Hepatocyte (in vitro differentiated cells): ENCODE measurements at regions not wholly inside any gene's neighbourhood (a gene's known extent, or its start where the extent isn't known, plus 50 kb on each side); places are given as distances from the start of the nearest gene placed in this dataset.

Experiments
- DNase-seq: peaks from one replicate; pipeline ENCODE4 v3.0.0-alpha.2; 2016; ENCODE audit warnings: low spot score
- H2AFZ ChIP-seq: fragments of 200-600 bp; sonication (generic); 2 replicates; pipeline ENCODE4 v1.6.0; 2016; ENCODE audit warnings: antibody characterized with exemption, mild to moderate bottlenecking
- H3K27ac ChIP-seq: fragments of 200-600 bp; sonication (generic); 2 replicates; pipeline ENCODE4 v1.5.1; 2016; ENCODE audit warnings: mild to moderate bottlenecking
- H3K27me3 ChIP-seq: fragments of 200-600 bp; sonication (generic); 2 replicates; pipeline ENCODE4 v1.6.1; 2016
- H3K36me3 ChIP-seq: fragments of 200-600 bp; sonication (generic); replicated peaks from 2 replicates; pipeline ENCODE4 v1.5.1; 2016; ENCODE audit warnings: low read depth; ENCODE audit not compliant: insufficient read depth
- H3K4me1 ChIP-seq: fragments of 200-600 bp; sonication (generic); 2 replicates; pipeline ENCODE4 v1.5.1; 2016; ENCODE audit warnings: mild to moderate bottlenecking, moderate library complexity; ENCODE audit not compliant: insufficient read depth
- H3K4me2 ChIP-seq: fragments of 200-600 bp; sonication (generic); 2 replicates; pipeline ENCODE4 v1.6.0; 2016
- H3K4me3 ChIP-seq: fragments of 200-600 bp; sonication (generic); 2 replicates; pipeline ENCODE4 v1.5.1; 2016; ENCODE audit warnings: mild to moderate bottlenecking
- H3K79me2 ChIP-seq: fragments of 200-600 bp; sonication (generic); 2 replicates; pipeline ENCODE4 v1.6.0; 2017; ENCODE audit warnings: mild to moderate bottlenecking
- H3K9me2 ChIP-seq: fragments of 200-600 bp; sonication (generic); replicated peaks from 2 replicates; pipeline ENCODE4 v1.6.0; 2017; ENCODE audit warnings: mild to moderate bottlenecking; ENCODE audit not compliant: insufficient read depth
- H3K9me3 ChIP-seq: fragments of 200-600 bp; sonication (generic); 2 replicates; pipeline ENCODE4 v1.5.1; 2016; ENCODE audit warnings: low read depth, mild to moderate bottlenecking
- H4K20me1 ChIP-seq: fragments of 200-600 bp; sonication (generic); 2 replicates; pipeline ENCODE4 v1.6.0; 2016; ENCODE audit warnings: mild to moderate bottlenecking; ENCODE audit not compliant: insufficient read depth, poor library complexity, severe bottlenecking
- EZH2 ChIP-seq: fragments of 200-600 bp; sonication (generic); IDR thresholded peaks from 2 replicates; pipeline ENCODE4 v1.6.1; 2016; ENCODE audit warnings: antibody characterized with exemption, mild to moderate bottlenecking, borderline replicate concordance
- EZH2phosphoT487 ChIP-seq: fragments of 200-600 bp; sonication (generic); IDR thresholded peaks from one replicate; pipeline ENCODE4 v1.6.1; 2018; ENCODE audit warnings: antibody characterized with exemption, mild to moderate bottlenecking, low read depth, moderate library complexity; ENCODE audit not compliant: unreplicated experiment, severe bottlenecking
- WGBS: methylation state at CpG from one replicate; pipeline ENCODE4 v1.1.6; 2016; ENCODE audit warnings: low lambda C conversion rate; ENCODE audit errors: missing lambda C conversion rate; 5-methylcytosine and 5-hydroxymethylcytosine counted together
- TF ChIP-seq, protein P1 (sequence below): fragments of 200-600 bp; sonication (generic); IDR thresholded peaks from 2 replicates; pipeline ENCODE4 v1.5.1; 2016; ENCODE audit warnings: antibody characterized with exemption, mild to moderate bottlenecking; ENCODE audit not compliant: poor library complexity

DNA sequence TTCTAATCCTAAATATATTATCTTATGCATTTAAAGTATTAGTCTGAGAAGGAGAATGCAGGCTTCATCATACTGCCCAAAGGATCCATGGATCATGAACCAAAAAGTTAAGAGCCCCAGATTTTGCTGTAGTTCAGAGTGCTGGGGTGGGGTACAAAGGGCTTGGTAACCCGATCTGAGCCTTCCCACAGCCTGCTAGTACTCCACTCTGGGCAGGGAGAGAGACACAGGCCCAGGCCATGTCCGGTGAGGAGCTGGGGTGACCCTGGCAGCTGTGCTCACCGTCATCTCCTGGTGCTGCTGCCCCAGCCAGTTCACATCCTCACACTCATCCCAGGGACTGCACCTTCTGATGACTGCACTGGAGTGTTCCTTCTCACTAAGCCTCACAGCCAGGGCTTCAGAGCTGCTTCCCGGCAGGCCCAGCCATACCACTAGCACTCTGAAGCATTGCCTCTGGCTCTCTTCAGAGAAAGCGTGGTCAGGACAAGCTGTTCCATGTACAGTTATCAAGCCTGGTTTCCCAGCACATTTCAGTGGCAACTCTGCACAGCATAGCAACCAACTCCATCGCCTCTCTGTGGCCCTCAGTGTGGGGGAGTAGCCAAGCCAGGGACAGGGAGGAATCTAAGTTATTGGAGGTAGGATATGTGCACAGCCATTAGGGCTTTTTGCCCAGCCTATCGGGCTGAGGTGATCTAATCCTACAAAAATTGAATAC is 189.0 kb upstream of the CTAGE1 start:
- no peak overlapping the region for H3K4me2 ChIP-seq
- peak overlapping the region; percentile 68 for H3K27ac ChIP-seq
- no peaks in the 10 kb centered on the region for H3K27me3 ChIP-seq
- TF ChIP-seq EZH2: no peak
- TF ChIP-seq, protein P1, sequence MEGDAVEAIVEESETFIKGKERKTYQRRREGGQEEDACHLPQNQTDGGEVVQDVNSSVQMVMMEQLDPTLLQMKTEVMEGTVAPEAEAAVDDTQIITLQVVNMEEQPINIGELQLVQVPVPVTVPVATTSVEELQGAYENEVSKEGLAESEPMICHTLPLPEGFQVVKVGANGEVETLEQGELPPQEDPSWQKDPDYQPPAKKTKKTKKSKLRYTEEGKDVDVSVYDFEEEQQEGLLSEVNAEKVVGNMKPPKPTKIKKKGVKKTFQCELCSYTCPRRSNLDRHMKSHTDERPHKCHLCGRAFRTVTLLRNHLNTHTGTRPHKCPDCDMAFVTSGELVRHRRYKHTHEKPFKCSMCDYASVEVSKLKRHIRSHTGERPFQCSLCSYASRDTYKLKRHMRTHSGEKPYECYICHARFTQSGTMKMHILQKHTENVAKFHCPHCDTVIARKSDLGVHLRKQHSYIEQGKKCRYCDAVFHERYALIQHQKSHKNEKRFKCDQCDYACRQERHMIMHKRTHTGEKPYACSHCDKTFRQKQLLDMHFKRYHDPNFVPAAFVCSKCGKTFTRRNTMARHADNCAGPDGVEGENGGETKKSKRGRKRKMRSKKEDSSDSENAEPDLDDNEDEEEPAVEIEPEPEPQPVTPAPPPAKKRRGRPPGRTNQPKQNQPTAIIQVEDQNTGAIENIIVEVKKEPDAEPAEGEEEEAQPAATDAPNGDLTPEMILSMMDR: no peak
- no peak for TF ChIP-seq EZH2phosphoT487
- no peaks in the 10 kb centered on the region for H3K9me3 ChIP-seq
- no peaks in the 10 kb centered on the region for H4K20me1 ChIP-seq
- H3K4me3 ChIP-seq: no peak overlapping the region
- no peaks in the 10 kb centered on the region for H3K9me2 ChIP-seq
- H3K36me3 ChIP-seq: no peaks in the 10 kb centered on the region
- peak; percentile 52 for DNase-seq
- WGBS: 83% methylated on average over 7 of the region's 7 CpGs
- no peaks in the 10 kb centered on the region for H3K79me2 ChIP-seq
- no peaks in the 10 kb centered on the region for H3K4me1 ChIP-seq
- no peak overlapping the region for H2AFZ ChIP-seq

DNA sequence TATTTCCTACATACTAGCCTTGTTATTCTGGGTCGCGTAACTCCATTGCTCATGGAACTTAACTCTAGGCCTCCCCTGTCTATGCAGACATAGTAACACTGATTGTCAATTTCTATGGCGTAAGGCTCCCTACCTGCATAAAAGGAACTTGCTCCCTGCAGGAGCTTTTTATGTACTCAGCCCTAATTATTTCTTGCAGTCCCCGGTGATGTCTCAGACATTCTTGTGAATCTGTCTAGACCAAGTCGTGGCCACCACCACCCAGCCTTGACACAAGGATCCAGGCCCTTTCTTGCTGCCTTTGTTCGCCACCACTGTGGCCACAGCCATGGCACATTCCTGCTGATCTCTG is 189.5 kb upstream of the CTAGE1 start:
- H3K4me1 ChIP-seq: no peaks in the 10 kb centered on the region
- no peak overlapping the region for H3K4me3 ChIP-seq
- H3K27me3 ChIP-seq: no peaks in the 10 kb centered on the region
- no peak for DNase-seq
- H2AFZ ChIP-seq: no peak overlapping the region
- no peaks in the 10 kb centered on the region for H3K36me3 ChIP-seq
- 90% methylated on average over 6 of the region's 6 CpGs for WGBS
- H3K9me3 ChIP-seq: no peaks in the 10 kb centered on the region
- TF ChIP-seq, protein P1: no peak
- no peak for TF ChIP-seq EZH2
- TF ChIP-seq EZH2phosphoT487: no peak
- no peaks in the 10 kb centered on the region for H3K79me2 ChIP-seq
- H3K9me2 ChIP-seq: no peaks in the 10 kb centered on the region
- H3K4me2 ChIP-seq: no peak overlapping the region
- no peaks in the 10 kb centered on the region for H4K20me1 ChIP-seq
- peak overlapping the region; percentile 61 for H3K27ac ChIP-seq

DNA sequence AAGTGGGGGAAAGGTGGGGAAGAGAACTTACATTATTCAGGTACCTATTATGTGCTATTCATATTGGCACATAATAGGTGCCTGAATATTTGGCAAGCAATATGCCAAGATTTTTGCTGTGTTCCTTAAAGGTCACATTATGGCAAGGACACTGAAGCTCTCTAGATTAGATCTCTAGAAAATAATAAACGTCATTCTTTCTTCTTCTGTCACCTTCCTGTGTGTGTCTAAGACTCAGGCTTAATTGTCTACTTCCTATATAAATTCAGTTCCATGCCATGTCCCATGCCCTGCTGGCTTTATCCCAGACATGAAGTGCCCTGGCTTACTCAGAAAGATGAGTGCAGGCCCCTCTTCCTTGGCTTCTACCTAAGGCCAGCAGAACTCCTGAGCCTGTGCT is 191.1 kb upstream of the CTAGE1 start:
- TF ChIP-seq, protein P1: no peak
- no peak for TF ChIP-seq EZH2phosphoT487
- TF ChIP-seq EZH2: no peak
- H3K9me3 ChIP-seq: no peaks in the 10 kb centered on the region
- no peak overlapping the region for H3K4me2 ChIP-seq
- H3K4me3 ChIP-seq: no peak overlapping the region
- H4K20me1 ChIP-seq: no peaks in the 10 kb centered on the region
- H3K79me2 ChIP-seq: no peaks in the 10 kb centered on the region
- H3K27me3 ChIP-seq: no peaks in the 10 kb centered on the region
- no peak overlapping the region for H2AFZ ChIP-seq
- no peaks in the 10 kb centered on the region for H3K36me3 ChIP-seq
- 81% methylated on average over 1 of the region's 1 CpG for WGBS
- H3K4me1 ChIP-seq: peaks cover 4% of the 10 kb centered on the region
- H3K9me2 ChIP-seq: no peaks in the 10 kb centered on the region
- DNase-seq: no peak
- H3K27ac ChIP-seq: no peak overlapping the region
